GM18508 (cell line): ENCODE measurements at regions not wholly inside any gene's neighbourhood (a gene's known extent, or its start where the extent isn't known, plus 50 kb on each side); places are given as distances from the start of the nearest gene placed in this dataset.

ENCODE experiments used
- ATAC-seq: cut with Tn5 transposase; IDR thresholded peaks from one replicate; pipeline ENCODE4 v1.9.1; 2021; ENCODE audit warnings: moderate number of reproducible peaks; ENCODE audit not compliant: insufficient read depth, unreplicated experiment

GRCh38 chr9:80619356-80619755 is 1047.6 kb downstream of the TLE4 start:
- ATAC-seq, result no peak

- no peak for ATAC-seq
These were observed 1044.2 kb downstream of the TLE4 start for GRCh38 chr9:80615964-80616363.

- ATAC-seq, result no peak
These were observed 1034.0 kb downstream of the TLE4 start for GRCh38 chr9:80605793-80606192.

GRCh38 chr9:80605129-80605528 is 1033.4 kb downstream of the TLE4 start:
- no peak for ATAC-seq

DNA sequence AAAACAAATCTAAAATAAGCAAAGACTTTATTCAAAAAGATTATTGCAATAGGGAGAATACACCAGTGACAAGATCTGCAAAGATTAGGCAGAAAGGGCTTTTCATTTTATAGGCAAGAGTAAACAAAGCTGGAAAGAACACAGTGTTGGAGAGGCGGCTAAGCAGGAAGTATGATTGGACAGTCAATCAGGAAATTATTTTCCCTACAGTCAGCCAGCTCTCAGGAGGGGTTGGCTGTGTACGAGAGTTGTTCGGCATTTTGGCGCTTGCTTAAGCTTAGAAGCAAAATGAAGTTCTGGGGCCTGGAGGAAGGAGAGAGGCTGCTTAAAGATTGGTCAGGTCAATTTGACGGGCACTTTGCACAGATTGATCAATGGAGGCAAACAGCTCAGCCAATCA is 1030.5 kb downstream of the TLE4 start:
- ATAC-seq, result no peak

DNA sequence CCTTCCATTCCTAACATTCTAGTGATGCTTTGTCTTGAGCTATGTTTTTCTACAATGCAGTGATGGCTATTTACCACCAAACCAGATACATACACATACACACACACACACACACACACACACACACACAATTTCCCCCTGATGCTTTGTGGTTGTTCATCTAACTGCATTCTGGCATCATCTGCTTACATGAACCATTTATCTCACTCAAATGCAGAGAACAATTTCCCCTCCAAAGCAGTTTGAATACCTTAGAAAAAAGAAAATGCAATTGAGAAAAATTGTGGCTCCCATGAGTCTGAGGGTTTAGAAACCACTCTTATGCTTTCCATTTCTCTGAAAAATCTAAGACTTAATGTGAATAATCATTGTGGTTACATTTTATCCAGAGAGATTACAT is 1024.8 kb downstream of the TLE4 start:
- no peak for ATAC-seq

DNA sequence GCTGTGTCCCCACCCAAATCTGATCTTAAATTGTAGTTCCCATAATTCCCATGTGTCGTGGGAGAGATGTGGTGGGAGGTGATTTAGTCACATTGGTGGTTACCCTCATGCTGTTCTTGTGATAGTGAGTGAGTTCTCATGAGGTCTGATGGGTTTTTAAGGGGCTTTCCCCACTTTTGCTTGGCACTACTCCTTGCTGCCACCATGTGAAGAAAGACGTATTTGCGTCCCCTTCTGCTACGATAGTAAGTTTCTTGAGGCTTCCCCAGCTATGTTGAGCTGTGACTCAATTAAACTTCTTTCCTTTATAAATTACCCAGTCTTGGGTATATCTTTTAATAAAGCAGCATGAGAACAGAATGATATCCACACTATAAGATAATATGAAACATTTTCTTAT is 1023.4 kb downstream of the TLE4 start:
- no peak for ATAC-seq

GRCh38 chr9:80592413-80592812 is 1020.6 kb downstream of the TLE4 start:
- no peak for ATAC-seq

DNA sequence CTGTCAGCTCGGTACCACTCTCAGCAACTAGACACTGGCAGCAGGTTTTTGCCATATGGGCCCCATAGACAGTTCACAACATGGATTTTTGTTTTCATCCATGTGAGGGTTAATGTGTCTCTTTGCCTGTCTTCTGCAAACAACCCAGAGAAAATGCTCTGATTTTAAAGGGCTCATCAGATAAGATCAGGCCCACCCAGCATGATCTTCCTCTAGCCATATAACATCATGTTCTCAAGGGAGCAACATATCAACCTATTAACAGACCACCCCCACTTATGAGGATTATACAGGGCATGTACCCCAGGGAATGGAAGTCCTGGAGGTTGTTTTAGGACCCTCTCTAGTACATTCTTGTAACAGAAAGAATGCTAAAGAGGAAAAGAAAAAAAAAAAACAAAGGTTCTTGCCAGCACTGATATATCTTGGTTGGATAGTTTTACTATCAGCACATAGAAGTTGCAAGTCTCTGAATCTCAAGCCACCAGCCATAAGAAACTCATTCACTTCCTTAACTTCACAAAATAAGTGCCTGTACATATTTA is 1015.1 kb downstream of the TLE4 start:
- no peak for ATAC-seq

DNA sequence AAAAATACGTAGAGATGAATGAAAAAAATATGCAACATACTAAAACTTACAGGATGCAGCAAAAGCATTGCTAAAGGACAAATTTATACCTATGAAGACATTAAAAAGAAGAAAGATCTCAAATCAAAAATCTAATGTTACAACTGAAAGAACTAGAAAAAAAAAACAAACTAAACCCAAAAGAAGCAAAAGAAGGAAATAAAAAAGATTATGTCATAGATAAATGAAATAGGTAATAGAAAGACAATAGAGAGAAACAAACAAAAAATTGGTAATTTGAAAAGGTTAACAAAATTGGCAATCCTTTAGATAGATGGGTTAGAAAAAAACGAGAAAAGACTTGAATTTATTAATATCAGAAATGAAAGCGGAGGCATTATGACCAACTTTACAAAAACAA is 1000.2 kb downstream of the TLE4 start:
- no peak for ATAC-seq

DNA sequence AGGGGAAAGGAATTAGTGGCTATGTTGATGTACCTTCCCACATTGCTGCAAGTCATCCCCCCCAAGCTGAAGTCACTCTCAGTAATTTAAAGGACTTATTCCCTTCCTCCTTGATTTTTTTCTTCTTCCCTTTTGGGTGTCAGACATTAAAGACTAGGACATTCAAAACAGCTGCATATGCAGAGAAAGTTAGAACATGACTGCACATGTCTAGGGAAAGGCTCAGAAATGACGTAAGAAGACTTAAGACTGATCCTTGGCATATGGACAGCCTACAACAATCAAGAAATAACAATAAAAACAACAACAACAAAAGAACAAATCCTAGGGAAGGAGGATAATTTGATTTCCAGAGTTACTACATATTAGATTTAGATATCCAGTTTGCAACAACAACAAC is 997.5 kb downstream of the TLE4 start:
- no peak for ATAC-seq

GRCh38 chr9:80561526-80561925 is 989.8 kb downstream of the TLE4 start:
- ATAC-seq, result no peak

DNA sequence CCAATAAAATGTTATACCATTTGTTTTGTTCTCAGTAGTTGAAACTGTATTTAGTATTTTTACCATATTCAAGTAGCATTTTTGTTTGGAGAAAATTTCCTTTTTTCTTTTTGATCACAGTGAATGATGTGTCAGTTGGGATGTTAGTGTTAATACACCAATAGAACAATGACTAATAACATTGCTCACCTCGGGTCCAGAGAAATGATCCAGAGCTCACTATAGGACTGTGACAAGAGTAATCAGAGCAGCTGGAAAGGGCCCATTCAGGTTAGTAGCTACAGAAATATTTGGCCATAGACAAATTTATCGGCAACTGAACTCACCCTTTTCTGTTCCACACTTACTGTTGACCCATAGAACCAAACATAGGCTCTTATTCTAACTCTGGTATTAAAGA is 989.2 kb downstream of the TLE4 start:
- ATAC-seq, result no peak

DNA sequence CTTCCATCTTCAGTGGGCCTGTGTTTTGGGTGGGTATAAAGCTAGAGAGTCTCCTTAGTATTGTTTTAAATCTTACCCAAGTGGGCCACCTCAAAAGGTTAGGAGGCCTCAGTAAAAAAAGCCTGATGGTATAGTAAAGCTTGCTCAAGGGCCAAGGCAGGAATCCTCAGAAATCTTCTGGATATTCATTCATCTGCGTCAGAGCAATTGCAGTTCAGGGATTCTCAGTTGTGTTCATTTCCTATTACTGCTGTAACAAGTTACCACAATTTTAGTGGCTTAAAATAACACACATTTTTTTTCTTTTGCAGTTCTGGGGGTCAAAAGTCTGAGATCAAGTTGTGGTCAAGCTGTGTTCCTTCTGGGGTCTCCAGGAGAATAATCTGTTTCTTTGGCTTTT is 985.5 kb downstream of the TLE4 start:
- no peak for ATAC-seq

GRCh38 chr9:80556631-80557030 is 984.9 kb downstream of the TLE4 start:
- no peak for ATAC-seq

- ATAC-seq, result no peak
These were observed 984.1 kb downstream of the TLE4 start for GRCh38 chr9:80555782-80556325.

DNA sequence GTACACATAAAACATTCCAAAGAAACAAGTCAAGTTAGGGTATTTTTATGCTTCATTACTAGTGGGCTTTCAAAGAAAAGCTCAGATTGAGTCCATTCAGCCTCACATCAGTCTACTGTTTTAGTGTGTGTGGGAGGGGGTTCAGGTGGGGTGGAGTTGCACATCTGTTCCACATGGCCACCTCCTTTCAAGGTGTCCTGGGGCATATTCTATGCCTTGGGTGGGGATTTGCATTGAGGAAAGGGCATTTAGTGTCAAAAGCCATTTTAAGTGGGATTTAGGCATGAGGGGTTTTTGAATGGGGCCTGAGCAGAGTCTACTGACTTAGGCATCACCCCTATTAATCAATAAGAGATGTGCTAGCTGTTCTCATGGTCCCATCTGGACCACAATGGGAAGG is 983.1 kb downstream of the TLE4 start:
- ATAC-seq, result no peak

- ATAC-seq, result no peak
These were observed 982.5 kb downstream of the TLE4 start for GRCh38 chr9:80554301-80554700.

GRCh38 chr9:80552931-80553330 is 981.2 kb downstream of the TLE4 start:
- ATAC-seq, result no peak

- ATAC-seq, result no peak
These were observed 978.4 kb downstream of the TLE4 start for GRCh38 chr9:80550181-80550580.

DNA sequence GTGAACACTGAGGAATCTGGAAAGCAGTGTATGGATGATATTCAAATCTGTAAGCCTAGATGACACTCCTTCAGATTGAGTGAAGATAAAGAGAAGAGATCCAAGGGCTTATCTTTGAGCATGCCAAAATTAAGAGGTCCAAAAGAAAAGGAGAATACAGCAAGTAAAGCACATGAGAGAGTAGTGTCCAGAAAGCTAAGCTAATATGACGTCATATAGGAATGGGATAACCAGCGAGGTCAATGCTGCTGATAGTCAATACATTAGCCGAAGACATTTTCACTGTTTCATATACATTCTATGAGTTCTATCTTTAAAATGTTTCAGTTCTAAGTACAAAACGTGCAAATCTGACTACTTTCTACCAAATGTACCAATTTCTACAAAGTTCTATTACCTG is 975.8 kb downstream of the TLE4 start:
- no peak for ATAC-seq

DNA sequence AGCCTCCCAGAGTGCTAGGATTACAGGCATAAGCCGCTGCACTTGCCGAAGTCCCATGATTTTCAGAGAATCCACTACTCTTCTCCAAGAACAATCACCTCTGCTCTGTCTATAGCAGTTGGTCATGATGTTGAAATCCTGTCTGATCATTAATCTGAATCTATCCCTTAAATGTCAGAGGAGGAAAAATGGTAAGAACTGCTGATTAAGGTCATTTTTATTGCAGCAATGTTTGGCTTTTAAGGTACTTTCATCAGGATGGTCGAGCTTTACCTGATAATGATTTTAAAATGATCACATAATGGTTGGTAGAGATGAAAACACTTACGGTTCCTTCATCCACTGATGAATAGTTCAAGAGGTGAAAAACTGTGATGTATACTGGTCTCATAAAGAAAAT is 968.6 kb downstream of the TLE4 start:
- ATAC-seq, result no peak

- no peak for ATAC-seq
These were observed 967.2 kb downstream of the TLE4 start for GRCh38 chr9:80538976-80539375.
